HG03378 (cell line): ENCODE measurements at regions not wholly inside any gene's neighbourhood (a gene's known extent, or its start where the extent isn't known, plus 50 kb on each side); places are given as distances from the start of the nearest gene placed in this dataset.
"Not testable (repeated sequence)": the region's sequence is repeated elsewhere in the genome, so short reads cannot be mapped to it uniquely, and the experiment has no call there.

ENCODE experiments used
- ATAC-seq: cut with Tn5 transposase; IDR thresholded peaks from one replicate; pipeline ENCODE4 v1.9.1; 2021; ENCODE audit warnings: mild to moderate bottlenecking, moderate library complexity; ENCODE audit not compliant: unreplicated experiment

DNA sequence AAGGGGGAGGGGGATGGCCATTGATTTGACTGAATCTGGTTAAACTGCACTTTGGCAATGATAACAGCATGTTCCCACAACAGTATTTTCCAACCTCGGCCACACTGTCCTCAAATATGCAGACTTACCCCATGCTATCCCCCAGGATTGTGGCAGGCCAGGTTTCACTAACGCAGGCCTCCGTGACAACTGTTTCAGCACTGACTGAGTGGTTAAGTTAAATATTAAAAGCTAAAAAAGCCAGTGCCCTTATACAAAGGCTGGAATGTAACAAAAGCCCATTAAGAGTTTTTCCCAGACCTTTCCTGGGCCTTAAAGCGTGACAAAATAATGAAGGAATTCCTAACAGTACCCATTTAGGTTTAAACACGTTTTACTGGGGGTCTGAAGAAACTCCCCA, 202.9 kb downstream of the USP25 start:
- ATAC-seq = no peak

DNA sequence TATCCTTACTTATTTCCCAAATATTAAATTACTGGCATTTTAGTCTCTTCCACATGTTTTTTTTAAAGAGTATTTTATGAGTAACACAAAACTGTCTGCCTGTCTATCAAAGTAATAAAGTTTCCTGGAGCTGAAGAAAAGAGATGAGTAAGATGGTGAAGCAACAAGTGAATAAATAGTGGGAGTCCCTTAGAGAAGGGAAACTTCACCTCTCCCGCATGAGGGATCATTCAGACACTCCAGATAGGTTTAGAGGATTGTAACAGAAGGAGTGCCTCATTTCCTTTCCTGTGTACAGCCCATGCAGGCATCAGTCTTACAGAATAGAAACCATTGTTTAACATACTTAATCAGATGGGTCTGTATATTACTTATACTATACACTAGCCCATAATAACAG, 205.7 kb downstream of the USP25 start:
- no peak for ATAC-seq

DNA sequence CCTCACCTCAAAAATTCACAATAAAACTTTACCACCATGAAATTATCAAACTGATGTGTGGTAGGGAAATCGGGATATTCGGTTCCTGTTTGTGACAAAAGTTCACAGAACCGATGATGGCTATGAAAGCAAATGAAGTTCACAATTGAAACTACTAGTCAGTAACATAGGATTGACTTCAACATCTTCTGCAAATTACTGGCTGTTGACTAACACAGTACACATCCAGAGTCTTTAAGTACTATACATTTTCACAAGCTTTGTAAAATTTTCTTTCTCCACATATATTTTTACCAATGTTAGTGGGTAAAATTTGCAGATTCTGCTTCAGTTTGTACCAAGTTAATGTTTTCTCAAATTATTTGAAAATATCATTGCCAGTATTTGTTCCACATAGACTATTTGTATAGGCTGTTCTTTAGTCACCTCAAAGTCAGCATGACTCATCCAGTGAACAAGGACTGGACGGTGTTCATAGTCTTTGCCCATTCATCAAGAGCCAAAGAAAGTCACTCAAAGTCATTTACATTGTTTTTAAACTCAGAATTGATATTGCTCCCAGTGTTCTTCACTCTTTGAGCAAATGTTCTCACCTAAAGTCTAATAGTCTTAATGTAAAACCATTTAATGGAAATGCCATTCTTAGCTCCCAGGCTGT, 213.4 kb downstream of the USP25 start:
- no peak for ATAC-seq

DNA sequence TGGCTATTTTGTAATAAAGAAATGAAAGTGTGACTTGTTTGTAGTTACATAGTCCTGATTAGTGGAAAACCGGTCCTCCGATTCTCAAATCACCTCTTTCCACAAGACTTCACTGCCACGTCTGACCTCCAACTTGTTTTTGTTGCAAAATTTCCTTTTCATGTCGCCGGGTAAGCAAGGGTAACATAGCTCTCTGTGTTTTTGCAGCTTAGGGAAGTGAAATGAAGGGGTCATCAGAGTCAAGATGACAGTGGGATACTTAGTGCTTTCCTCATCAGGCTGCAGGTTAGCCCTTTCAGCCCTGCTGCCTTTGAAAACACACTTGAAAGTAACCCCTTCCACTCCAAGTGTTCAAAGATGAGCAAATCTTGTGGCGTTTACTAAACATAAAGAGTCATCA, 217.9 kb downstream of the USP25 start:
- no peak for ATAC-seq

DNA sequence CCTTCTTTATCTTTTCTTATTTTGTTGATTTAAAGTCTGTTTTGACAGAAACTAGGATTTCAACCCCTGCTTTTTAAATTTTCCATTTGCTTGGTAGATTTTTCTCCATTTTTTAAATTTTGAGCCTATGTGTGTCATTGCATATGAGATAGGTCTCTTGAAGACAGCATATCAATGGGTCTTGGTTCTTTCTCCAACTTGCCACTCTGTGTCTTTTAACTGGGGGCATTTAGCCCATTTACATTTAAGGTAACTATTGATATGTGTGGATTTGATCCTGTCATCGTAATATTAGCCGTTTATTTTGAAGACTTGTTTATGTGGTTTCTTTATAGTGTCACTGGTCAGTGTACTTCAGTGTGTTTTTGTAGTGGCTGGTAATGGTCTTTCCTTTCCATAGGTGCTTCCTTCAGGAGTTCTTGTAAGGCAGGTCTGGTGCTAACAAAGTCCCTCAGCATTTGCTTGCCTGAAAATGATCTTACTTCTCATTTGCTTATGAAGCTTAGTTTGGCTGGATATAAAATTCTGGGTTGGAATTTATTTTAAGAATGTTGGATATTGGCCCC, 223.9 kb downstream of the USP25 start:
- no peak for ATAC-seq

DNA sequence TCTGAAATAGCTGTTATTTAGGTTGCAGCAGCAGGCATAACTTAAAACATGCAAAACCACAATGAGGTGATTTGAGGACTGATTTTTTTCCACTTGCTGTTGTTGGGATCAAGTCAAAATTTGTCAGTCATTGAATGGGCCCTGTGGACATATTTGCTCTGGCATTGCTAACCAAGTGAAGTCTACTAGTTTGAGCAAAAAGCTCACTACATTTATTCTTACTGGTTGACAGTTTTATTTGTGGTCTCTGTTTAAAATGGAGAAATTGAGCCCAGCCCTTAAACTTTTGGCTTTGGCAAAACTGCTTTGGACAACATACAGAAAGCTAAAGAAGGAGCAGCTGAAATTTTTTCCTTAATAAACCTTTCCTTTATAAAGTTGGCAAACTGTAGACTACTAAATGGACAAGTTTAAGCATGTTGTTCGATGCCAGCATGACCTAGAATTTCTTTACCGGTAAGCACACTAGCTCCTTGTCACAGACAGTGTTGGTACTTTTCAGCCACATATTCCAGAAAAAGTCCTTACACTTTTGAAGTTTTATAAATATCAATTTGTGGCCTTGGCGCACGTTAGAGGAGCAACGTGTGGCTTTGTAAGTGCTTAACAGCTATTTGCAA, 234.6 kb downstream of the USP25 start:
- no peak for ATAC-seq

DNA sequence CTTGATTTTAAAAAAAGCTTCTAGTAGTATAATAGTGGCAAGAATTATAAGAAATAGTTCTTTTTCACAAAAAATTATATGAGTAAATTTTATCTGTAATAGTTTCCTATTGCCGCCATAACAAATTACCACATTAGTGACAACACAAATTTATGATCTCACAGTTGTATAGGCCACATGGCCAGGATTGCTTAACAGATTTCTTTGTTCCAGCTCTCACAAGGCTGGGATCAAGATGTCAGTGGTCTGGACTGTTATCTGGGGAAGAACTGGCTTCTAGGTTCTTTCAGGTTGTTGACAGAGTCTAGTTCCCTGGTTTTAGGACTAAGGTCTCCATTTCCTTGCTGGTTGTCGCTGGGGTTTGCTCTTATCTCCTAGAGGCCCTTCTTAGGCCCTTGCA, 236.4 kb downstream of the USP25 start:
- no peak for ATAC-seq

DNA sequence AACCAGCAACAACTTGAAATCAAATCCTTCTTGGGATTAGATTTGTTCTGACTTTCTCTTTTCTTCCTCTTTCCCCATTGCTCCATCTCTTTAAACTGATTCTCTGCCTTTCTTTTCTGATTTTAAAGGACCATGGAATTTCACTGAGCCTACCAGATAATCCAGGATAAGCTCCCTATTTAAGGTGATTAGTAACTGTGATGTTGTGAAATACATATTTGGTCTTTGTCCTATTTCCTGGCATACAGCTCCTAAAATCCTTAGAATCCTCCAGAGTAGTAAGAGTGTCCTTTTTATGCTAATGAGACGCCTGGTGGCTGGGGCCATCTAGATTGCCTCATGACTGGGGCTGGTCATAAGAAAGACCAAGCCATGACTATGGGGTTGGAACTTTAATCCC, 236.9 kb downstream of the USP25 start:
- ATAC-seq = no peak

DNA sequence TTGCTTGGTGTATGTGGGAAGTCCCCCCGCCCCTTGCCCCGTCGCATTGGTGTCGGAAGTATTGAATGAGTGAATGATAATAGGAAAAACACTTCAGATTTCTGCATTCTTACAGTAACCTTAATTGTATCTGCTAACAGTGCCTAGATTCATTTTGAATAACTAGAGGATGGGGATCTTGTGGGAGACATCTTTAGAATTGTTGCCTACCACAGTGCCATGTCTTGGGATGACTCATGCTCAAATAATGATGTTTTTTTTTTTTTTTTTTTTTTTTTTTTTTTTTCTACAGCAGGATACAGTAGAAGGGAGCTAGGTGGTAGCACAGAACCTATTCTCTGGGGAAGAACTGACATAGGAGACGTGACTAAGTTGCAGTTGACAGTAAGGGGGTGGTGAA, 237.9 kb downstream of the USP25 start:
- no peak for ATAC-seq

DNA sequence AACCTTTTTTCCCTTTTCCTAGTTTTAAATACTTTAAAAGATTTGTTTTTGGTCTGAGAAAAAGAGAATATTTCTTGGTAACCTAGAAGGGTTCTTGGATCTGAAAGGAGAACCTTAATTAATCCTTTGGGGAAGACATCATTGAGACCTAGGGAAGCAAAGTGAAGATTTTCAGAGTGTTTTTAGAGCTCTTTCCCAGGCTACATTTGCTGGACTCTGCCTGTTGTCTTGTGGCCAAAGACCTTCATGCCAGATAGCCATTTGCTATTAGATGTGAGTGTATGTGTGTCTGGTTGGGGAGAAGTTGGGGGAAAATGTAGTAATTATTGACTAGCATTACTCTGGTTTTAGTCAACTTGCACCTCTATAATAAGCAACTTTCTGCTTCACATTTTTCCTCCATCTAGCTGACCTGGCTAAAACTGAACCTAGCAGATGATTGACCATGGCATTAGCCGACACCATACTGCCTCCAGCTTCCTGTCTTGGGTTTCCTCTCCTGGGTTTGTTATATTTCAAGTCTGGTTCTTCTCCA, 239.1 kb downstream of the USP25 start:
- no peak for ATAC-seq

DNA sequence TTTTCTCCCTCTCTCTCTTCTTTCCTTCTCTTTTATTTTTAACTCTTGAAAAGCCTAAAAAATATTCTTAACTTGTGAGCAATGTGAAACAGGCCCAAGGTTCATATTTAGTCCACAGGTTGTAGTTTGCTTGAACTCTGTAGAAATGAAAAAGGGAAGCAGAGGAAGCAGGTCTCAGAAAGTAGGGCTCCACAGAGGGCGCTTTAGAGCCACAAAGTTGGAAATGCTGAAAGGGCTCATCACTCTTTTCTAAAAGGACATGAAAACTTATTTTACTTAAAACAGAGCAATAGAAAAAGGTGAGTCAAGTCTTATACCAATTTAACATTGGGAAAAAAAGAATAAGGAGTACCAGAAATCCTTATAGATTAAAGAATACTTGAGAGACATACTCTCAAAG, 247.0 kb downstream of the USP25 start:
- no peak for ATAC-seq

DNA sequence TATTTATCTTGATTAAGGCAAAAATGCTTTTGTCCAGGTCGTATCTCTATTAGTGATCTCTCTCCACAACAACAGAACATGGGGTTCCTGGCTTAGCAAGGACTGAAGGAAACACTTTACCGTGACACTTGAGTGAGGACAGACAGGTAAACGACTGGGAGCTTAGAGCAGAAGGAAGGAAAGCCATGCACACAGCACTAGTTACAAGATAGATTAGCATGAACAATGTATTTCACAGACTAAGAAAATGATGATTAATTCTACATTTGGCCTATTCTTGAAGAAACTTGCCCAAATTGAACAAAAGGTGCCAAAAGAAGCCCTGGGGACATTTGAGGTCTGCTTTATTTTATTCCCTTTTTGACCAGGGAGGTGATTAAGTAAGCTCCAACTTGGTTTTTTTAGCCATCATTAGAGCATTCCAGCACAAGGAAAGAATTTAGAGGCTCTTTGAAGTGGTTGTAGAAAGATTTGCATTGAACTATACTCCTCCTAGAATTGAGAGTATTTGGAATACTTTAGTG, 248.5 kb downstream of the USP25 start:
- no peak for ATAC-seq

DNA sequence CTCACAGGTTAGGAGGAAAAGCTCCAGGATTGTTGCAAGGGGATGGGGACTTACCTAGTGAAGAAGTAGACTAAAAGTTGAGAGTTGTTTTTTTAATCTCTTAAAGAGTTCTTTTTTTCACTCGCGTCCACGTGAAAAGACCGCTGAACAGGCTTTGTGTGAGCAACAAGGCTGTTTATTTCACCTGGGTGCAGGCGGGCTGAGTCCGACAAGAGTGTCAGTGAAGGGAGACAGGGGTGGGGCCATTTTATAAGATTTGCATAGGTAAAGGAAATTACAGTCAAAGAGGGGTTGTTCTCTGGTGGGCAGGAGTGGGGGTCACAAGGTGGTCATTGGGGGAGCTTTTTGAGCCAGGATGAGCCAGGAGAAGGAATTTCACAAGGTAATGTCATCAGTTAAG, 249.7 kb downstream of the USP25 start:
- ATAC-seq = not testable (repeated sequence)

DNA sequence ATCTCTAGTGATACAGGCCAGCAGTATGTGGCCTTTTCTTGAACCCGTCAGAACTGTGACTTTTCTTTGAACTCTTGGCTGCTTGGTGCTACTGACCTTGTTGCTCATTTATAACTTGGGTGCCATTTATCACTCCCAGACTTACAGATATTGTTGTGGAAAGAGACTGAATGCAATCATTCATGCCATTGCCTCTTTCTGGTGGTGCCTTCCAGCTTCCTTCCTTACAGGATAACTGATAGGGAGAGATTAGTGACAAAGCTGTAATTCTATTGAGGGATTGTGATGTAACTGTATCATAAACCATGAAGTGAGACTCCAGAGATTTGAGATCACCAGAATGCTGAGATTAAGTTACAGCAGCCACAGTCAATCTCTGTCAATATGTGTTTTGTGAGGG, 256.5 kb downstream of the USP25 start:
- no peak for ATAC-seq

DNA sequence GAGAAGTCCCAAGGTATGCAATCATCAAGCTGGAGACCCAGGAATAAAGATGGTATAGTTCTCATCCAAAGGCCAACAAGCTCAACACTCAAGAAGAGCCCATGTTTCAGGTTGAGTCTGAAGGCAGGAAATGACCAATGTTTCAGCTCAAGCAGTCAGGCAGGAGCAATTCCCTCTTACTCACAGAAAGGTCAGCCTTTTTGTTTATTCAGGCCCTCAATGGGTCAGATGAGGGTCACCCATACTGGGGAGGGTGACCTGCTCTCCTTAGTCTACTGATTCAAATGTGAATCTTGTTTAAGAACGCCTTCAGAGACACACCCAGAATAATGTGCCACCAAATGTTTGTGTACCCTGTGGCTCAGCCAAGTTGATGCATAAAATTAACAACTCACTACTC, 262.4 kb downstream of the USP25 start:
- ATAC-seq = no peak

DNA sequence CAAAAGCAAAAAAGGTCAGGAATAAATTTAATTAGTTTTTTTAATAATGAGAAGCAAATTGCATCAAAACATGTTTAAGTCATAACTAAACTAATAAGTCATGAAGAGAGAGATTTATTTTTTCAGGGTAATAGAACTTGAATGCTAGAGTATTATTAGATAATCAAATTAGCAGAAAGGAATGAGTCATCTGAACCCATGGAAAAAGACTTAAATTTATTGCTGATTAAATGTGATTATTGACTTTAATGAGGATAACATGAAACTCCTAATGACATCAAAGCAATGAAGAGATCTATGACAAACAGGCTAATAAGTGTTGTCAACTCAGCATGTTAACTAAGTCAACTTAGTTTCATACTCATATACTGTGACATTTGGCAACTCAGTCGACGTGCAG, 264.2 kb downstream of the USP25 start:
- ATAC-seq = no peak

DNA sequence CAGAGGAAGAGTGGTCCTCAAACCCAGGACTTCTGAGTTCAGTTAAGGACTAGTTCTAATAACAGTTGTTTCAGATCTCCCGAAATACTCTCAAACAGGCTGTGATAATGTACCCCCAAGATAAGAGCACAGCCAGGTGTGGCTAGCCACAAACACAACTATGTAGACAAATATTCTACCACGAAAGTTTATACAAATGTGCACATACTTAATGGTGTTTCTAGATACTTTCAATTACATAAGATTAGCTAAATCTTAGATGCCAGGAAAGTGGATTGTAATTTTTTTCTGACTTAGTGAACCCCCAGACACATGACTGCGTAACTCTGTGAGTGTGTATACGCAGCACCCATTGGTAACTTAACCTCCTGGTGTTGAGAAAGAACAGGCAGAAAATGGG, 270.0 kb downstream of the USP25 start:
- ATAC-seq = no peak

DNA sequence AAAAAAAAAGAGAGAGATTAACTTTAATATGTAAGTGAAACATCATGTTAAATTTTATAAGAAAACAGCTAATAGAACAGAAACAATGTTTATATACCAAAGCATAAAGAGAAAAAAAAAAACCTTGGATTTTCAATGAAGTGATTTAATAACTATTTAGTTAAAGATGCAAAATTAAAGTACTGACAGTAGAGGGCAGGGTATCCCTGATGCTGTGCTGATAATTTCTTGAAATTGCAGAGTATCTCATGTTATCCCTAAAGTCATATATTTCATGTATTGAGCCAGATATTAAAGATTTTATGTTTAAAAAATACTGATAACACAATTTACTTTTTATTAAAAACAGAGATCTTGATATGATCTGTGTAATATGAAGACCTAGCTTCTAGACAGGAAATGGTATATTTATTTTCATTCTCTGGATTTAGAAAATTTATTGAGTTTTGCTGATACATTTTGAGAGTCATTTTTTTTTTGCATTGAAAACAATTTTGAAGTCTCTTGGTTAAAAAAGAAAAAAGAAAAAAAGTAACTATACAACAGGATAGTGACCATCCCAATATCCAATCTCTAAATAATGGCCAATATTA, 273.2 kb downstream of the USP25 start:
- ATAC-seq = no peak

DNA sequence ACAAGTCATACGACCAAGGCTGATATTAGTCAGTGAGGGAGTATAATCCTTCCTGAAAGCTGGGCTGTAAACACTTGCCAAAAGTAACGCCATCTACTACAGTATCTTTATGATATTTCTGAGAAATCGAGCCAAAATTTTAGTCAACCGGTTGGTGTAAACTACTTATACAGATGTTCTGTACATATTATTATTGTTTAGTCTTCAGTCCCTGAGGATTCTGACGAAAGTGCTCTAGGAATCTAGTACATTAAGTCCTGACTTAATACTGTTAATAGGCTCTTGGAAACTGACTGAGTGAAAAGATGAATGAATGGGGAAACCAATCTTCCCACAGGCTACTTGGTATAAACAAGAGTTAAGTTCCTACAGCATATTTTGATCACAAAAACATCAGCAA, 274.3 kb downstream of the USP25 start:
- ATAC-seq = no peak

DNA sequence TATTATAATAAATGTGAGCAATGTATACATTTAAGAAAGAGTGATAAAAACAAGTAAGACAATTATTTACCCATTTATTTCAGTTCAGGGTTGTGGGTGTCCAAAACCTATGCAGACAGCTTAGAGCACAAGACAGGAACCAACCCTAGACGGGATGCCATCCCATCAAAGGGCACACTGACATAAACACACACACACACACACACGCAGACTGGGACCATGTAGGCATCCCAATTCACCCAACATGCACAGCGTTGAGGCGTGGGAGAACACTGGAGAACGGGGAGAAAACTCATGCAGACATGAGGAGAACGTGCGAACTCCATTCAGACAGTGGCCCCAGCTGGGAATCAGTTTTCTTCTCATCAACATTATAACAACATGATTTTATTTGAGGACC, 274.7 kb downstream of the USP25 start:
- ATAC-seq = no peak

DNA sequence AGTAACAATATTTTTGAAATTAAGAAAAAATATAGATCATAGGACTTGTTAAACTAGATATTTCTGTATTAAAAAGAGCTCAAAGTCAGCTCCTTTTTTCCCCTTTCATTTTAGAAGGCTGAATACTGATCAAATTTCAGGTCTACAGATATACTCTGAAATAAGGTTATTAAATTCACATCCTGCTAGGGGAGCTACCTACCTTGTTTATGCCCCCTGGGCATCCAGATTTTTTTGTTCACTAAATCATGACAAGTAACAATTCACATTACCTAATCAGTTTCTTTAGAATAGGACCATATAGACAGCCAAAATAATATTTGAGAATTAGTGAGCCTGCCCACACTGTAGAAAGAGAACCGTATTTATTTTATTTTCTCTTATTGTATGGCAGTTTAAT, 276.2 kb downstream of the USP25 start:
- ATAC-seq = no peak

DNA sequence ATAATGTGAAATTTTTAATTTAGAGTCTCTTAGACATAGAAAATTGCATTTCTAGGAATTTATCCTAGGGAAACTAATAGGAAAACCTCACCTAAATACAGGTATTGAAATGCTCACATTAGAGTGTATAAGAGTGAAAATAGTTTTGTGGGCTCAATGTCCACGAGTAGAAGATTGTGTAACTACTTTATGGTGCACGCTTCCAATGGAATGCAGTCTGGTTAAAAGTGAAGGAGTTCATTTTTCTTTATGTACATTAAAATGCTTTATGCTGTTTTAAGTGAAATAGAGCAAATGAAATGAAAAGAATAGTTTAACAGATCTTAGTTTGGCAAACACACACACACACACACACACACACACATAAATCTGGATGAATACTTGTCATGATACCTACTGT, 278.2 kb downstream of the USP25 start:
- ATAC-seq = no peak
